ENCODE measurements at regions not wholly inside any gene's neighbourhood (a gene's known extent, or its start where the extent isn't known, plus 50 kb on each side); places are given as distances from the start of the nearest gene placed in this dataset.
"Not testable (repeated sequence)": the region's sequence is repeated elsewhere in the genome, so short reads cannot be mapped to it uniquely, and the experiment has no call there.

- not testable (repeated sequence) for DNase-seq
These were observed 144.6 kb upstream of the DUSP22 start for GRCh38 chr6:147651-148050.

GRCh38 chr6:148051-148984 is 144.0 kb upstream of the DUSP22 start:
- DNase-seq: peak; percentile 55 to 68

GRCh38 chr6:150147-150546 is 142.1 kb upstream of the DUSP22 start:
- DNase-seq: not testable (repeated sequence)

GRCh38 chr6:152436-152835 is 139.9 kb upstream of the DUSP22 start:
- DNase-seq: not testable (repeated sequence)

GRCh38 chr6:153026-153425 is 139.3 kb upstream of the DUSP22 start:
- DNase-seq: not testable (repeated sequence)

- not testable (repeated sequence) for DNase-seq
These were observed 138.4 kb upstream of the DUSP22 start for GRCh38 chr6:153867-154266.

GRCh38 chr6:154321-155092 is 137.8 kb upstream of the DUSP22 start:
- not testable (repeated sequence) for DNase-seq

- no peak for DNase-seq
These were observed 136.3 kb upstream of the DUSP22 start for GRCh38 chr6:156010-156409.

GRCh38 chr6:156441-157140 is 135.7 kb upstream of the DUSP22 start:
- DNase-seq: not testable (repeated sequence)

- peak in 1 of 2 donors; percentile 20 for DNase-seq
These were observed 135.1 kb upstream of the DUSP22 start for GRCh38 chr6:157176-157575.

- not testable (repeated sequence) for DNase-seq
These were observed 130.6 kb upstream of the DUSP22 start for GRCh38 chr6:161657-162056.

- no peak for DNase-seq
These were observed 127.6 kb upstream of the DUSP22 start for GRCh38 chr6:164720-165119.

- no peak for DNase-seq
These were observed 127.0 kb upstream of the DUSP22 start for GRCh38 chr6:165263-165662.

GRCh38 chr6:165906-166305 is 126.4 kb upstream of the DUSP22 start:
- no peak for DNase-seq

- peak in 1 of 2 donors; percentile 48 for DNase-seq
These were observed 123.3 kb upstream of the DUSP22 start for GRCh38 chr6:168865-169455.

- no peak for DNase-seq
These were observed 118.3 kb upstream of the DUSP22 start for GRCh38 chr6:174036-174435.

- no peak for DNase-seq
These were observed 116.6 kb upstream of the DUSP22 start for GRCh38 chr6:175680-176079.

- no peak for DNase-seq
These were observed 115.5 kb upstream of the DUSP22 start for GRCh38 chr6:176766-177165.

- DNase-seq: no peak
These were observed 114.2 kb upstream of the DUSP22 start for GRCh38 chr6:178119-178518.

GRCh38 chr6:178929-179328 is 113.4 kb upstream of the DUSP22 start:
- DNase-seq: not testable (repeated sequence)

- no peak for DNase-seq
These were observed 112.8 kb upstream of the DUSP22 start for GRCh38 chr6:179340-179950.

GRCh38 chr6:180091-180694 is 112.1 kb upstream of the DUSP22 start:
- DNase-seq: not testable (repeated sequence)

All from CD4-positive, alpha-beta T cell treated with Interferon alpha-2 for 1 hour (primary cell).